ENCODE measurements at regions not wholly inside any gene's neighbourhood (a gene's known extent, or its start where the extent isn't known, plus 50 kb on each side); places are given as distances from the start of the nearest gene placed in this dataset.

DNA sequence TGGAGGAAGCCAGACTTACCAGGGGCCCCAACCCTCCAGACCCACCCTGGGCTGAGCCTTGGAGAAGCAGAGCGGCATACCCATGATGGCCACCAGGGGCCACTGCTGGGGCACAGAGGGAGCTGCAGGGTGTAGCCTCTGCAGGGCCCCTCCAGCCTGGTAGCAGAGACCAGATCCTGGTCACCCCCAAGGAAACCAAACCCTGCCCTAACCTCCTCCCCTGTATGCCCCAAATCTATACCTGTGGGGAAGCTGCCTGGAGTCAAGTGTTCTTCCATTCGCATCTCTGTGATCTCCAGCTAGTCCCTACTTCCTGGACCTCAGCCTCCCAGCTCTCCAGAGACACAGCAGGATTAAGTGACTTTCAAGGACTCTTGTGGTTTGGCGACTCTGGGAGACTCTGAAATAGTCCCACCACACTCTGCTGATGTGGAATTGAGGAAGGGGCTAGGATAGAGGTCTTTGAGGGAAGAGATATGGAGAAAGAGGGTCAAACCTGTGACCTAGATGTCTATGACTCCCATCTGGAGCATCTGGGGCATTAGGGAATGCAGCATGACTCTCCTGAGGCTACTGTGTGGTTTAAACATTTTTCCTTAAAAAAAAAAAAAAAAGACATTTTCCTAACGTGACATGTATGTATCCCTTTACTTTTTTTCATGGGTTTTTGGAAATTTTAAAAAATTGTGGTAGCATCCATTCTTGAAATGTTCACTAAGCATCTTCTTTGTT lies 119.2 kb upstream of the IPO9 start:
- intact Hi-C loops (cut with DNase I): loop anchor here (1.0 to 10.0 kb wide), 6 partner anchors 33 to 275 kb away; partner anchors contain the start of gene RNPEP (in 1 of the 10)
- no peak overlapping the region for H3K4me3 ChIP-seq
- TF ChIP-seq, protein P1, sequence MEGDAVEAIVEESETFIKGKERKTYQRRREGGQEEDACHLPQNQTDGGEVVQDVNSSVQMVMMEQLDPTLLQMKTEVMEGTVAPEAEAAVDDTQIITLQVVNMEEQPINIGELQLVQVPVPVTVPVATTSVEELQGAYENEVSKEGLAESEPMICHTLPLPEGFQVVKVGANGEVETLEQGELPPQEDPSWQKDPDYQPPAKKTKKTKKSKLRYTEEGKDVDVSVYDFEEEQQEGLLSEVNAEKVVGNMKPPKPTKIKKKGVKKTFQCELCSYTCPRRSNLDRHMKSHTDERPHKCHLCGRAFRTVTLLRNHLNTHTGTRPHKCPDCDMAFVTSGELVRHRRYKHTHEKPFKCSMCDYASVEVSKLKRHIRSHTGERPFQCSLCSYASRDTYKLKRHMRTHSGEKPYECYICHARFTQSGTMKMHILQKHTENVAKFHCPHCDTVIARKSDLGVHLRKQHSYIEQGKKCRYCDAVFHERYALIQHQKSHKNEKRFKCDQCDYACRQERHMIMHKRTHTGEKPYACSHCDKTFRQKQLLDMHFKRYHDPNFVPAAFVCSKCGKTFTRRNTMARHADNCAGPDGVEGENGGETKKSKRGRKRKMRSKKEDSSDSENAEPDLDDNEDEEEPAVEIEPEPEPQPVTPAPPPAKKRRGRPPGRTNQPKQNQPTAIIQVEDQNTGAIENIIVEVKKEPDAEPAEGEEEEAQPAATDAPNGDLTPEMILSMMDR (IDR thresholded peaks at IDR 0.05): peak; percentile 93 to 99 (median 97)
- TF ChIP-seq POLR2A (IDR thresholded peaks at IDR 0.05): peak in 1 of 2 donors; percentile 8
- peak overlapping the region in 11 of 12 donors; percentile 2 to 98 (median 91) for H3K27ac ChIP-seq
- H3K27me3 ChIP-seq: no peaks in the 10 kb centered on the region
- ATAC-seq (peak; percentile 40 to 63 (median 54)), DNase-seq (peak; percentile 78 to 91 (median 80))
- WGBS, 4 donors: 38 to 48% (median 44%) methylated on average over 2 to 4 of the region's 4 CpGs
- peaks cover 21 to 76% (median 60%) of the 10 kb centered on the region in 12 donors for H3K4me1 ChIP-seq
- no peaks in the 10 kb centered on the region for H3K9me3 ChIP-seq
- H3K36me3 ChIP-seq: no peaks in the 10 kb centered on the region

DNA sequence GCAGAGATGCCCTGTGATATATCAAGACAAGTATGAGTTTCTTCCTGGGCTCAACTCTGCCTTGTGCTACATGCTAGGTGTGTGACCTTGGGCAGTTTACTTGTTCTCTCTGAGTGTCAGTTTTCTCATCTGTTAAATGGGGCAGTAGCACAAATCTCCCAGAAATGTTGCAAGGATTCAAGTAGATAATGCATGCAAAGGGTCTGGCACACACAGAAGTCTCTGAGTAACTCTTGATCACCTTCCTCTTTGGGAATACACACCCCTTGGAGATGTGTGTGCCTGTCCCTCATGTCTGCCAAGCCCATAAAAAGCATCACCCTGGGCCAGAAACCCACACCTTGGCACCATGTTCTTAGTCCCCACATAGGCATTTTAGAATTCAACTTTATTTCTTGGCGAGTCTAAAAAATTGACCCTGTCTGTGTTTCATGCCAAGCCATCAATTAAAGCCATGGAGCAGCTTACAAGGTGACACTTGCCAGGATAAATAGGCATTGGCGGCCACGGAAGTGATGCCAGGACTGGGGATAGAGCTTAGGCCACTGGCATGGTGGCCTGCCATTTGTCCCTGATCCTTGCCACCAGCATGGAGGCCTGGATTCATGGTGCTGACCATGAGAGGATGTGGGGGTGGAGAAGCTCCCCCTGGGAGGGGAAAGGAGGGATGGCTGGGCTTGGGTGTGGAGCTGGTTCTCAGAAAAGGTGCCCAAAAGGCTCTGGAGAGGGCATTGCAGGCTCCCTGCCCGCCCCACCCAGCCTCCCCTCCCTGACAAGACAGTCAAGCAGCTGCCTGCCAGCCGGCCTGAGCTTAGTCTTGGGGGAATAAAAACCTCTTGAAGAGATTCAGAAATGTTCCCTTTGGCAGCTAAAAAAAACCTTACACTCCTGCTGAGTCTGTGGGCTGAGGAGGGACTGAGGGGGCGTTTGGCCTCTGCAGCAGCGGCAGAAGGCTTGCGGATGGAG lies 118.0 kb upstream of the IPO9 start:
- no peak for ATAC-seq
- H3K36me3 ChIP-seq: peaks cover 0 to 6% (median 0%) of the 10 kb centered on the region in 9 donors
- peak in 2 of 5 donors; percentile 47 to 58 for DNase-seq
- H3K4me1 ChIP-seq: peaks cover 26 to 85% (median 70%) of the 10 kb centered on the region in 12 donors
- H3K9me3 ChIP-seq: no peaks in the 10 kb centered on the region
- WGBS, 4 donors: 65 to 76% (median 74%) methylated on average over 6 to 8 of the region's 8 CpGs
- no peak for TF ChIP-seq POLR2A (IDR thresholded peaks at IDR 0.05)
- TF ChIP-seq, protein P1 (IDR thresholded peaks at IDR 0.05): no peak
- H3K4me3 ChIP-seq: no peak overlapping the region
- peak overlapping the region in 11 of 12 donors; percentile 86 to 98 (median 93) for H3K27ac ChIP-seq
- no peaks in the 10 kb centered on the region for H3K27me3 ChIP-seq
- intact Hi-C loops (cut with DNase I): loop anchor here in 1 of 10 donors (5.0 kb wide), 1 partner anchor 46 kb away; no protein-coding TSS in a partner anchor

DNA sequence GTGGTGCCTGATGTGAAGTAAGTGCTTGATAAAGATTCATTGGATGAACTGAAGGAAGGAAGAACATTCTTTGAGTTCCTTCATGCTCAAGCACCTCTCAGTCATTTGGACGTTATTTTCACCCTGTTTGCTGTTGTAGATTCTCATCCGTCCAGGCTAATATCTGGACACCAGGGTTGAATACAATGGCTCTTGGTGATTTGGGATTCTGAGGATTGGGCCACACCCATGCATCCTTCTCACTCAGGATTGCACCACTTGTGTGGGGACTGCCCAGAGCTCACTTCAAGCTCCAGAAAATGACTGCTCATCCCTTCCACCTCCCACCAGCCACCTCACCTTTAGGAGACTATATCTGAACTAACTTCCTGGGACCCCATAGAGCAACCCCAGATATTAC lies 117.1 kb upstream of the IPO9 start:
- DNase-seq: no peak
- peaks cover 0 to 12% (median 0%) of the 10 kb centered on the region in 9 donors for H3K36me3 ChIP-seq
- peaks cover 29 to 94% (median 79%) of the 10 kb centered on the region in 12 donors for H3K4me1 ChIP-seq
- ATAC-seq: no peak
- intact Hi-C loops (cut with DNase I): loop anchor here in 1 of 10 donors (5.0 kb wide), 1 partner anchor 45 kb away; no protein-coding TSS in a partner anchor
- TF ChIP-seq, protein P1 (IDR thresholded peaks at IDR 0.05): no peak
- TF ChIP-seq POLR2A (IDR thresholded peaks at IDR 0.05): no peak
- no peaks in the 10 kb centered on the region for H3K27me3 ChIP-seq
- no peak overlapping the region for H3K4me3 ChIP-seq
- WGBS, 4 donors: 37 to 46% (median 41%) methylated on average over 2 of the region's 2 CpGs
- no peaks in the 10 kb centered on the region for H3K9me3 ChIP-seq
- peak overlapping the region in 11 of 12 donors; percentile 86 to 98 (median 93) for H3K27ac ChIP-seq
